Breast epithelium (tissue), 4 donors: ENCODE measurements at regions not wholly inside any gene's neighbourhood (a gene's known extent, or its start where the extent isn't known, plus 50 kb on each side); places are given as distances from the start of the nearest gene placed in this dataset.

Experiments
- DNase-seq, 2 donors: peaks; one replicate each; pipeline ENCODE4 v3.0.0-alpha.2; 2019; ENCODE audit warnings: low spot score in 2 of 2
- H3K27ac ChIP-seq, 2 donors: fragments of 200-600 bp; sonication (generic) in 1 of 2; one replicate each; pipeline ENCODE4 v1.5.1; 2016 to 2019; ENCODE audit warnings: mild to moderate bottlenecking in 1 of 2
- H3K27me3 ChIP-seq, 2 donors: fragments of 200-600 bp; sonication (generic) in 1 of 2; one replicate each; pipeline versions ENCODE4 v1.5.1 to v1.6.0; 2017 to 2019; ENCODE audit warnings: control low read depth in 1 of 2, mild to moderate bottlenecking in 1 of 2
- H3K36me3 ChIP-seq: fragments of 200-600 bp; one replicate; pipeline ENCODE4 v1.5.1; 2019
- H3K4me1 ChIP-seq, 2 donors: fragments of 200-600 bp; sonication (generic); one replicate each; pipeline ENCODE4 v1.5.1; 2016 to 2019; ENCODE audit warnings: control low read depth in 1 of 2
- H3K4me3 ChIP-seq, 3 donors: fragments of 200-600 bp; sonication (generic); 1 replicate in 2 of 3; 2 replicates in 1 of 3; pipeline ENCODE4 v1.5.1; 2016 to 2019; ENCODE audit warnings: mild to moderate bottlenecking in 3 of 3, moderate library complexity in 2 of 3
- H3K9me3 ChIP-seq, 2 donors: fragments of 200-600 bp; sonication (generic) in 1 of 2; one replicate each; pipeline ENCODE4 v1.5.1; 2016 to 2019; ENCODE audit warnings: control low read depth in 1 of 2
- CTCF ChIP-seq, 3 donors: fragments of 450-650 bp; IDR thresholded peaks; one replicate each; pipeline ENCODE4 v1.5.1; 2016 to 2017; ENCODE audit warnings: antibody characterized with exemption in 3 of 3, mild to moderate bottlenecking in 3 of 3, moderate library complexity in 3 of 3
- POLR2A ChIP-seq: fragments of 450-650 bp; IDR thresholded peaks from one replicate; pipeline ENCODE4 v1.6.1; 2016; ENCODE audit warnings: antibody characterized with exemption, mild to moderate bottlenecking, moderate library complexity
- POLR2AphosphoS5 ChIP-seq, 3 donors: sonication (generic); formaldehyde crosslinking; IDR thresholded peaks; one replicate each; pipeline ENCODE4 v1.6.1; 2017; ENCODE audit warnings: antibody characterized with exemption in 3 of 3
- intact Hi-C: fragments of 100-400 bp; cut with DNase I; formaldehyde crosslinking; loops from one replicate; pipeline ENCODE4 v1.15.1; 2023; ENCODE audit warnings: low total_unique reads

GRCh38 chr6:159501558-159501957 is 191.5 kb downstream of the SOD2 start:
- Histone ChIP-seq H3K27me3 (no peaks in the 10 kb centered on the region), H3K36me3 (no peaks in the 10 kb centered on the region), H3K4me1 (no peaks in the 10 kb centered on the region), H3K9me3 (peaks cover 4 to 5% of the 10 kb centered on the region in 2 donors), H3K4me3 (no peak overlapping the region), H3K27ac (no peak overlapping the region)
- intact Hi-C loops: no loop called here
- TF ChIP-seq POLR2A (no peak), POLR2AphosphoS5 (IDR thresholded peaks at IDR 0.05) (no peak), CTCF (IDR thresholded peaks at IDR 0.05) (no peak)
- DNase-seq: no peak

- no peaks in the 10 kb centered on the region for H3K36me3 ChIP-seq
- H3K9me3 ChIP-seq: peaks cover 4 to 5% of the 10 kb centered on the region in 2 donors
- intact Hi-C loops: no loop called here
Measured at GRCh38 chr6:159499034-159499433, 194.0 kb downstream of the SOD2 start.

GRCh38 chr6:159494586-159494972 is 198.5 kb downstream of the SOD2 start:
- no peak for DNase-seq
- H3K4me1 ChIP-seq: no peaks in the 10 kb centered on the region
- no peak overlapping the region for H3K27ac ChIP-seq
- H3K36me3 ChIP-seq: no peaks in the 10 kb centered on the region
- TF ChIP-seq POLR2AphosphoS5 (IDR thresholded peaks at IDR 0.05): no peak
- TF ChIP-seq POLR2A: no peak
- TF ChIP-seq CTCF (IDR thresholded peaks at IDR 0.05): no peak
- H3K4me3 ChIP-seq: no peak overlapping the region
- H3K27me3 ChIP-seq: no peaks in the 10 kb centered on the region
- peaks cover 4 to 5% of the 10 kb centered on the region in 2 donors for H3K9me3 ChIP-seq
- intact Hi-C loops: no loop called here

More at GRCh38 chr6:159499034-159499433, 194.0 kb downstream of the SOD2 start:
- no peak overlapping the region for H3K4me3 ChIP-seq
- H3K4me1 ChIP-seq: no peaks in the 10 kb centered on the region
- H3K27ac ChIP-seq: no peak overlapping the region
- TF ChIP-seq POLR2A: no peak
- no peak for TF ChIP-seq POLR2AphosphoS5 (IDR thresholded peaks at IDR 0.05)
- no peak for TF ChIP-seq CTCF (IDR thresholded peaks at IDR 0.05)
- no peaks in the 10 kb centered on the region for H3K27me3 ChIP-seq
- DNase-seq: no peak

- no peaks in the 10 kb centered on the region for H3K36me3 ChIP-seq
- no peak overlapping the region for H3K4me3 ChIP-seq
- H3K4me1 ChIP-seq: no peaks in the 10 kb centered on the region
- no peak for TF ChIP-seq CTCF (IDR thresholded peaks at IDR 0.05)
- no peak for TF ChIP-seq POLR2A
- TF ChIP-seq POLR2AphosphoS5 (IDR thresholded peaks at IDR 0.05): no peak
- H3K9me3 ChIP-seq: peaks cover 4% of the 10 kb centered on the region in 2 donors
- no peak for DNase-seq
- no peaks in the 10 kb centered on the region for H3K27me3 ChIP-seq
- no peak overlapping the region for H3K27ac ChIP-seq
- intact Hi-C loops: no loop called here
Measured at GRCh38 chr6:159493898-159494585, 199.0 kb downstream of the SOD2 start.

- TF ChIP-seq CTCF (IDR thresholded peaks at IDR 0.05) (no peak), POLR2A (no peak), POLR2AphosphoS5 (IDR thresholded peaks at IDR 0.05) (no peak)
- intact Hi-C loops: no loop called here
- H3K4me3 ChIP-seq: no peak overlapping the region
Measured at GRCh38 chr6:159493231-159493897, 199.7 kb downstream of the SOD2 start.

More at GRCh38 chr6:159493231-159493897, 199.7 kb downstream of the SOD2 start:
- H3K27ac ChIP-seq: no peak overlapping the region
- H3K27me3 ChIP-seq: no peaks in the 10 kb centered on the region
- no peak for DNase-seq
- H3K36me3 ChIP-seq: no peaks in the 10 kb centered on the region
- peaks cover 0 to 4% of the 10 kb centered on the region in 2 donors for H3K9me3 ChIP-seq
- H3K4me1 ChIP-seq: no peaks in the 10 kb centered on the region
